ENCODE measurements at regions not wholly inside any gene's neighbourhood (a gene's known extent, or its start where the extent isn't known, plus 50 kb on each side); places are given as distances from the start of the nearest gene placed in this dataset.

DNA sequence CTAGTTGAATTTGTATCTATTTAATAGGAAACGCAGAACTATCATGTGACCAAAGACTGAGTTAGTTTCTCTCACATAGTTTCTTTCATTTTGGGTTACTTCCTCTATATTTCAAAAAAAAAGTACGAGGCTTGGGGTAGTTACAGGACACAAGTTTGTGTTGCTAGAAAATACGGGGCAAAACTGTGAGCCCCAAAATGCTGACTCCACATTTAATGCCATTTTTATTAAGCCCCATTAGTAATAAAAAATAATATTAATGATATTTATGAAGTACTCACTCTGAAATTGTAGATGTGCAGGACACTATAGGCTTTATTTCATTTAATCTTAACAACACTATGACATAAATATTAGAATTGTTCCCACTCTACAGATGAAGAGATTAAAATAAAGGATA lies 268.6 kb downstream of the DTHD1 start:
- Mint-ChIP-seq H3K4me1 (no peaks in the 10 kb centered on the region), H3K27ac (no peak overlapping the region), H3K4me3 (no peak overlapping the region), H3K9me3 (ENCODE audit: insufficient read depth) (no peaks in the 10 kb centered on the region), H3K27me3 (peaks cover 4% of the 10 kb centered on the region)
- no peaks in the 10 kb centered on the region for H3K4me1 ChIP-seq (ENCODE audit: control insufficient read depth in 2 of 2, insufficient read depth in 2 of 2, low read length in 2 of 2)
- H3K79me2 ChIP-seq (ENCODE audit: control insufficient read depth, insufficient read depth, low read length), result no peaks in the 10 kb centered on the region
- H3K9ac ChIP-seq (ENCODE audit: low read length), result no peak overlapping the region
- CTCF ChIA-PET, result no interaction called here
- H2AFZ ChIP-seq (ENCODE audit: insufficient read depth, low read depth, low read length, poor library complexity, severe bottlenecking), result no peak overlapping the region
- intact Hi-C loops (cut with micrococcal nuclease), result no loop called here
- ATAC-seq (ENCODE audit: low read depth), result no peak
- H3K9me3 ChIP-seq (ENCODE audit: control extremely low read depth in 1 of 3, control insufficient read depth in 2 of 3, insufficient read depth in 1 of 3, low read length in 2 of 3), result no peaks in the 10 kb centered on the region
- no peak overlapping the region for H3K4me2 ChIP-seq (replicated peaks; ENCODE audit: low read depth, low read length, poor library complexity, severe bottlenecking)
- no peaks in the 10 kb centered on the region for H3K36me3 ChIP-seq (replicated peaks in 1 of 2; ENCODE audit: control extremely low read depth in 1 of 2, control insufficient read depth in 1 of 2, extremely low read depth in 1 of 2, insufficient read depth in 2 of 2, low read length in 1 of 2)
- no peak for DNase-seq
- TF ChIP-seq, protein P1, sequence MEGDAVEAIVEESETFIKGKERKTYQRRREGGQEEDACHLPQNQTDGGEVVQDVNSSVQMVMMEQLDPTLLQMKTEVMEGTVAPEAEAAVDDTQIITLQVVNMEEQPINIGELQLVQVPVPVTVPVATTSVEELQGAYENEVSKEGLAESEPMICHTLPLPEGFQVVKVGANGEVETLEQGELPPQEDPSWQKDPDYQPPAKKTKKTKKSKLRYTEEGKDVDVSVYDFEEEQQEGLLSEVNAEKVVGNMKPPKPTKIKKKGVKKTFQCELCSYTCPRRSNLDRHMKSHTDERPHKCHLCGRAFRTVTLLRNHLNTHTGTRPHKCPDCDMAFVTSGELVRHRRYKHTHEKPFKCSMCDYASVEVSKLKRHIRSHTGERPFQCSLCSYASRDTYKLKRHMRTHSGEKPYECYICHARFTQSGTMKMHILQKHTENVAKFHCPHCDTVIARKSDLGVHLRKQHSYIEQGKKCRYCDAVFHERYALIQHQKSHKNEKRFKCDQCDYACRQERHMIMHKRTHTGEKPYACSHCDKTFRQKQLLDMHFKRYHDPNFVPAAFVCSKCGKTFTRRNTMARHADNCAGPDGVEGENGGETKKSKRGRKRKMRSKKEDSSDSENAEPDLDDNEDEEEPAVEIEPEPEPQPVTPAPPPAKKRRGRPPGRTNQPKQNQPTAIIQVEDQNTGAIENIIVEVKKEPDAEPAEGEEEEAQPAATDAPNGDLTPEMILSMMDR (IDR thresholded peaks at IDR 0.05), result no peak
- TF ChIP-seq EZH2 (IDR thresholded peaks at IDR 0.05; ENCODE audit: borderline replicate concordance, insufficient read depth, low read depth, low read length, poor library complexity, severe bottlenecking), result no peak
- H4K20me1 ChIP-seq (ENCODE audit: control insufficient read depth, insufficient read depth, low read length, poor library complexity, severe bottlenecking), result no peaks in the 10 kb centered on the region
- H3K27me3 ChIP-seq (replicated peaks in 1 of 4; ENCODE audit: control extremely low read depth in 1 of 4, control insufficient read depth in 3 of 4, insufficient read depth in 4 of 4, low read length in 3 of 4), result no peaks in the 10 kb centered on the region
- H3K27ac ChIP-seq (ENCODE audit: low read length in 2 of 2), result no peak overlapping the region
- POLR2A ChIA-PET, result no interaction called here
- WGBS (ENCODE audit: insufficient coverage), result no CpG with 5 or more reads among the region's 3 CpGs
- no peak overlapping the region for H3K4me3 ChIP-seq (ENCODE audit: control extremely low read depth in 1 of 5, extremely low read depth in 1 of 5, insufficient read depth in 1 of 5, low read depth in 2 of 5, low read length in 4 of 5)

DNA sequence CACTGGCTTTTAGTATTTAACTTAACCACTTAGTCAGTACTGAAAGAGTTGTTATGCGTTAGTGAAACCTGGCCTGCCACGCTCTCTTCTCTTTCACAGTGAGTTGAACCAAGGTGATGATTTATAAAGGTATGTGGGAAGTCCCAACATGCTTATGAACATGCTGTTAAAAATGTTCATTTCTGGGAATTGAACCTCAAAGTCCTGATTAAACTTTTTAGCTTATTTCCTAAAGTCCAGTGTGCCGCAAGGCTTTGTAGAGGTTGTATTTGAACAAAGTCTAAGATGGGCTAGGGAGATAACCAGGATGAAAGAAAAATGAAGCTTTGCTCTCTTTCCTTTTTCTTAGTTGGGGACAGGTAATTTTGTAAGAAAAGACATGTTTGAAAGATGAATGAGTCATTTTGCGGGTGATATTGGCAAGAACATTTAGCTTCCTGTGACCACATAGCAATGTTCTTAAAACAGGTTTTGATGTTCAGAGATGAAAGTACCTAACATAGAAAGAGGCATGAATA lies 270.3 kb downstream of the DTHD1 start:
- H3K36me3 ChIP-seq (replicated peaks in 1 of 2; ENCODE audit: control extremely low read depth in 1 of 2, control insufficient read depth in 1 of 2, extremely low read depth in 1 of 2, insufficient read depth in 2 of 2, low read length in 1 of 2), result no peaks in the 10 kb centered on the region
- no peak overlapping the region for H3K27ac ChIP-seq (ENCODE audit: low read length in 2 of 2)
- intact Hi-C loops (cut with micrococcal nuclease), result no loop called here
- ChIA-PET CTCF (no interaction called here), POLR2A (no interaction called here)
- H4K20me1 ChIP-seq (ENCODE audit: control insufficient read depth, insufficient read depth, low read length, poor library complexity, severe bottlenecking), result no peaks in the 10 kb centered on the region
- H2AFZ ChIP-seq (ENCODE audit: insufficient read depth, low read depth, low read length, poor library complexity, severe bottlenecking), result no peak overlapping the region
- H3K9ac ChIP-seq (ENCODE audit: low read length), result no peak overlapping the region
- H3K27me3 Mint-ChIP-seq, result peaks cover 4% of the 10 kb centered on the region
- no peak overlapping the region for H3K4me3 Mint-ChIP-seq
- no peak for ATAC-seq (ENCODE audit: low read depth)
- no peaks in the 10 kb centered on the region for H3K9me3 ChIP-seq (ENCODE audit: control extremely low read depth in 1 of 3, control insufficient read depth in 2 of 3, insufficient read depth in 1 of 3, low read length in 2 of 3)
- no peaks in the 10 kb centered on the region for H3K4me1 Mint-ChIP-seq
- H3K27ac Mint-ChIP-seq, result no peak overlapping the region
- no peaks in the 10 kb centered on the region for H3K9me3 Mint-ChIP-seq (ENCODE audit: insufficient read depth)
- H3K4me1 ChIP-seq (ENCODE audit: control insufficient read depth in 2 of 2, insufficient read depth in 2 of 2, low read length in 2 of 2), result no peaks in the 10 kb centered on the region
- WGBS (ENCODE audit: insufficient coverage), result 80% methylated on average over 1 of the region's 4 CpGs
- H3K4me2 ChIP-seq (replicated peaks; ENCODE audit: low read depth, low read length, poor library complexity, severe bottlenecking), result no peak overlapping the region
- H3K4me3 ChIP-seq (ENCODE audit: control extremely low read depth in 1 of 5, extremely low read depth in 1 of 5, insufficient read depth in 1 of 5, low read depth in 2 of 5, low read length in 4 of 5), result no peak overlapping the region
- no peak for DNase-seq
- TF ChIP-seq, protein P1 (IDR thresholded peaks at IDR 0.05), result no peak
- TF ChIP-seq EZH2 (IDR thresholded peaks at IDR 0.05; ENCODE audit: borderline replicate concordance, insufficient read depth, low read depth, low read length, poor library complexity, severe bottlenecking), result no peak
- no peaks in the 10 kb centered on the region for H3K27me3 ChIP-seq (replicated peaks in 1 of 4; ENCODE audit: control extremely low read depth in 1 of 4, control insufficient read depth in 3 of 4, insufficient read depth in 4 of 4, low read length in 3 of 4)
- H3K79me2 ChIP-seq (ENCODE audit: control insufficient read depth, insufficient read depth, low read length), result no peaks in the 10 kb centered on the region

All from B cell (primary cell).